Sigmoid colon (tissue), 6 donors: ENCODE measurements at regions not wholly inside any gene's neighbourhood (a gene's known extent, or its start where the extent isn't known, plus 50 kb on each side); places are given as distances from the start of the nearest gene placed in this dataset.

Experiments used
- DNase-seq: peaks from one replicate; pipeline ENCODE4 v3.0.0-alpha.2; 2019
- H3K27ac ChIP-seq, 4 donors: fragments of 200-600 bp; sonication (generic); one replicate each; pipeline ENCODE4 v1.5.1; 2016 to 2019; ENCODE audit warnings: mild to moderate bottlenecking in 1 of 4
- H3K27me3 ChIP-seq, 3 donors: fragments of 200-600 bp; sonication (generic); one replicate each; pipeline ENCODE4 v1.5.1; 2019; ENCODE audit warnings: mild to moderate bottlenecking in 1 of 3
- H3K36me3 ChIP-seq, 4 donors: fragments of 200-600 bp; sonication (generic); one replicate each; pipeline ENCODE4 v1.5.1; 2016 to 2019
- H3K4me1 ChIP-seq, 4 donors: fragments of 200-600 bp; sonication (generic); one replicate each; pipeline ENCODE4 v1.5.1; 2017 to 2019
- H3K4me3 ChIP-seq, 4 donors: fragments of 200-600 bp; sonication (generic); one replicate each; pipeline ENCODE4 v1.5.1; 2017 to 2019; ENCODE audit warnings: mild to moderate bottlenecking in 2 of 4, moderate library complexity in 1 of 4
- H3K9me3 ChIP-seq, 4 donors: fragments of 200-600 bp in 3 of 4; sonication (generic) in 3 of 4; one replicate each; pipeline versions ENCODE4 v1.5.1 to v1.6.1; 2013 to 2019
- EP300 ChIP-seq, 4 donors: sonication (generic); formaldehyde crosslinking; IDR thresholded peaks; one replicate each; pipeline ENCODE4 v1.6.1; 2017; ENCODE audit warnings: antibody characterized with exemption in 4 of 4
- POLR2A ChIP-seq, 2 donors: fragments of 450-650 bp; IDR thresholded peaks; one replicate each; pipeline ENCODE4 v1.6.1; 2016; ENCODE audit warnings: antibody characterized with exemption in 2 of 2, mild to moderate bottlenecking in 2 of 2, moderate library complexity in 2 of 2
- POLR2AphosphoS5 ChIP-seq, 4 donors: sonication (generic); formaldehyde crosslinking; IDR thresholded peaks; one replicate each; pipeline ENCODE4 v1.6.1; 2017; ENCODE audit warnings: antibody characterized with exemption in 4 of 4
- WGBS, 2 donors: extraction: QIAGEN DNeasy Blood & Tissue Kit; methylation state at CpG; one replicate each; pipeline ENCODE4 v1.1.7; 2013; 5-methylcytosine and 5-hydroxymethylcytosine counted together
- intact Hi-C: fragments of 100-400 bp; cut with DNase I; formaldehyde crosslinking; loops from one replicate; pipeline ENCODE4 v1.15.1; 2023
- TF ChIP-seq, protein P1 (sequence below), 4 experiments: fragments of 450-650 bp in 3 of 4; fragments of 200-600 bp in 1 of 4; IDR thresholded peaks; one replicate each; pipeline ENCODE4 v1.5.1; 2016 to 2019; ENCODE audit warnings: antibody characterized with exemption in 4 of 4, mild to moderate bottlenecking in 3 of 4, moderate library complexity in 2 of 4
- donor health status: healthy with polysubstance abuse.
- donor health status: healthy.

DNA sequence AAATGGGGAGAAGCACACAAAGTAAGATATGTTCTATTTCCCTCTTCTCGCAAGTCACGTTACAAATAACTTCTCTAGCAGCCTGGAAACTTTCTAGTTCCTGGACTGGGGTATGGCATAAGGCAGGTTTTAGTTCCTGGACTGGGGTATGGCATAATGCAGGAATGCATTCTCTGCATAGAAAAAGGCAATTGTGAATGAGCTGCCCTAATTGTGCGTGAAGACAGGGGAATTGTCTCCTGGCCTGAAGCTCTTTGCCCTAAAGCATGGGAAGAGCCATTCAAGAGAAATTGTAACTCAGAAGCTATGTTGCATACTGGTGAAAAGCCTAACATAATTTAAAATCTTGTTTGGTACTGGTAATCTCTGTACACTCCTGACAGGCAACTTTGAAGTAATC, 54.3 kb upstream of the CBLB start:
- 94 to 100% methylated on average over 3 of the region's 3 CpGs for WGBS, 2 donors
- intact Hi-C loops = no loop called here
- DNase-seq = no peak
- Histone ChIP-seq H3K27ac (no peak overlapping the region), H3K4me1 (no peaks in the 10 kb centered on the region), H3K4me3 (no peak overlapping the region), H3K27me3 (no peaks in the 10 kb centered on the region), H3K36me3 (no peaks in the 10 kb centered on the region), H3K9me3 (peaks cover 0 to 2% (median 0%) of the 10 kb centered on the region in 4 donors)
- no peak for TF ChIP-seq POLR2A (IDR thresholded peaks at IDR 0.05)
- TF ChIP-seq EP300 (IDR thresholded peaks at IDR 0.05) = no peak
- TF ChIP-seq POLR2AphosphoS5 (IDR thresholded peaks at IDR 0.05) = no peak
- TF ChIP-seq, protein P1, sequence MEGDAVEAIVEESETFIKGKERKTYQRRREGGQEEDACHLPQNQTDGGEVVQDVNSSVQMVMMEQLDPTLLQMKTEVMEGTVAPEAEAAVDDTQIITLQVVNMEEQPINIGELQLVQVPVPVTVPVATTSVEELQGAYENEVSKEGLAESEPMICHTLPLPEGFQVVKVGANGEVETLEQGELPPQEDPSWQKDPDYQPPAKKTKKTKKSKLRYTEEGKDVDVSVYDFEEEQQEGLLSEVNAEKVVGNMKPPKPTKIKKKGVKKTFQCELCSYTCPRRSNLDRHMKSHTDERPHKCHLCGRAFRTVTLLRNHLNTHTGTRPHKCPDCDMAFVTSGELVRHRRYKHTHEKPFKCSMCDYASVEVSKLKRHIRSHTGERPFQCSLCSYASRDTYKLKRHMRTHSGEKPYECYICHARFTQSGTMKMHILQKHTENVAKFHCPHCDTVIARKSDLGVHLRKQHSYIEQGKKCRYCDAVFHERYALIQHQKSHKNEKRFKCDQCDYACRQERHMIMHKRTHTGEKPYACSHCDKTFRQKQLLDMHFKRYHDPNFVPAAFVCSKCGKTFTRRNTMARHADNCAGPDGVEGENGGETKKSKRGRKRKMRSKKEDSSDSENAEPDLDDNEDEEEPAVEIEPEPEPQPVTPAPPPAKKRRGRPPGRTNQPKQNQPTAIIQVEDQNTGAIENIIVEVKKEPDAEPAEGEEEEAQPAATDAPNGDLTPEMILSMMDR (IDR thresholded peaks at IDR 0.05) = no peak

DNA sequence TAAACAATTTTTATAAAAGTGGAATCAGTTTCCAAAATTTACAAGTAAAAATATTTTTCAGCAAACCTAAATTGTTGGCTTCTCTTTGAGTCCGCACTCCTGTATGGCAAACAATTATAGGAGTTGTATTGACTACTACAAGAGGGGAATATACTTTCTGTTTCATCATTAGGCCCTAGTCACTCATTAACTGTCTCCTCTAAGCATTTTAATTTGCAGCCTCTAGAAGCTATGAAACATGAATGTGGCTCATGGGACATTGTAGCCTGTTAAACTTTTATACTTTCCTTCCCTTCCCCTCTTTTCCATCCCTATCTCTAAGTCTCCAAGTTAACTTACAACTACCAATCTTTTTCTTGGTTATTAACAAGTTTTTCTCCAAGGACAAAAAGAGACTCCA, 58.9 kb upstream of the CBLB start:
- no peaks in the 10 kb centered on the region for H3K4me1 ChIP-seq
- TF ChIP-seq, protein P1 (IDR thresholded peaks at IDR 0.05) = no peak
- TF ChIP-seq EP300 (IDR thresholded peaks at IDR 0.05) (no peak), POLR2A (IDR thresholded peaks at IDR 0.05) (no peak), POLR2AphosphoS5 (IDR thresholded peaks at IDR 0.05) (no peak)
- intact Hi-C loops = no loop called here
- no peaks in the 10 kb centered on the region for H3K27me3 ChIP-seq
- H3K9me3 ChIP-seq = no peaks in the 10 kb centered on the region
- no peak overlapping the region for H3K4me3 ChIP-seq
- no peak for DNase-seq
- no peaks in the 10 kb centered on the region for H3K36me3 ChIP-seq
- H3K27ac ChIP-seq = no peak overlapping the region
- WGBS, 2 donors = 91 to 97% methylated on average over 1 of the region's 1 CpG

DNA sequence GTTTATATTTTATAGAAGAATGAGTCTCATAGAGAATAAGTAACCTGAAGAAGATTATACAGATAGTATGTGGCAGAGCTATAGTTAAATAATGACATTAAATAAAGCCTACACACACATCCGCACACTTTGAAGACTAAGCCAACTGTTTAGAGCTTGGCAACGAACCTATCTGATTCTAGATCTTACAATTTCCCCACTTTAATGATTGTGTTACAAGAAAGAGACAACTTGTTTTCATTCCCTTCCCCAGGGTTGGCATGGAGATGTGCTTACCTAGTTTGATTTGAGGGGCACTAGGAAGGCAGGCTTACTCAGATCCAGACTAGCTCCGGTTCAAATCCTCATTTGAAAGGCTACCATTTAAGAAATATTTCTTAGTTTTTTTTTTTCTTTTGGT, 61.9 kb upstream of the CBLB start:
- TF ChIP-seq POLR2AphosphoS5 (IDR thresholded peaks at IDR 0.05) = no peak
- TF ChIP-seq POLR2A (IDR thresholded peaks at IDR 0.05) = no peak
- TF ChIP-seq, protein P1 (IDR thresholded peaks at IDR 0.05) = no peak
- TF ChIP-seq EP300 (IDR thresholded peaks at IDR 0.05) = no peak
- DNase-seq = no peak

DNA sequence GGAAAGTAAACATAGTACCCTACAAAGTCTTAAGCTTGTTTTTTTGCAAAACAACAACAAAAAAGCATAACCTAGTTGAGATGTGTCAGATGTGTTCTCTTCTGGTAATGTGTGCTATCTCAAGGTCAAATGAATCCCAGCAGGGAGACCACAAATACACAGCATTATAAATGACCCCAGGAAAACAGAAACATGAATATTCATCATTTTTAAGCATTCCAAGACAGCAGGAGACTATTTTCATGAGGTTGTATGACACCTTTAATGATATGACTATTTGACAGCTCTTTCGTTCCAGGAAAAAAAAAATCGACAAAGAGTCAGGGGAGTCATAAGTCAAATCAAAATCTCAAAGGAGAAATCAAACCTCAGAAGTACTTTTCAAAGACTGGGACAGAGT, 62.7 kb upstream of the CBLB start:
- WGBS, 2 donors = 83 to 89% methylated on average over 2 of the region's 2 CpGs
- Histone ChIP-seq H3K27me3 (no peaks in the 10 kb centered on the region), H3K9me3 (no peaks in the 10 kb centered on the region), H3K27ac (no peak overlapping the region), H3K4me3 (no peak overlapping the region), H3K36me3 (no peaks in the 10 kb centered on the region), H3K4me1 (no peaks in the 10 kb centered on the region)
- DNase-seq = no peak
- intact Hi-C loops = no loop called here
- TF ChIP-seq, protein P1 (IDR thresholded peaks at IDR 0.05) = no peak
- TF ChIP-seq POLR2A (IDR thresholded peaks at IDR 0.05) (no peak), EP300 (IDR thresholded peaks at IDR 0.05) (no peak)

More for the DNA sequence above, 61.9 kb upstream of the CBLB start:
- intact Hi-C loops = no loop called here
- Histone ChIP-seq H3K27ac (no peak overlapping the region), H3K9me3 (no peaks in the 10 kb centered on the region), H3K27me3 (no peaks in the 10 kb centered on the region), H3K4me3 (no peak overlapping the region), H3K4me1 (no peaks in the 10 kb centered on the region), H3K36me3 (no peaks in the 10 kb centered on the region)
- WGBS, 2 donors = 75 to 82% methylated on average over 3 of the region's 3 CpGs

DNA sequence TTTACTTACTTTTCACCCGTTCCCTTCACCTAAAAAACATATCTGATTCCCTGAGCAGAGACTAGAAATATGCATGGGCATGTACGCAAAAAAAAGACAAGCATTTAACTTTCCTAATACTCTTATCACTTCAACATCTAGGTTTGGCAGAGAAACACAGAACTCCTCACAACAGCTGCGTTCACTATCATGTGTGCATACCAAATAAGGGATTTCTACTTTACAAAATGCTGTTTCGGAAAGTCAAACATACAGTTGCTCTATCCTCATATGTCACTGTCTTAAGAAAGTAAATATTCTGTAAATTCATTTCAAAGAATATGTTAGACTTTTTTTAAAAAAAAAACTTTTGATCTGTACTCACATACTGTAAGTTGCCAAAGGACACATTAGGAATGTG, 65.1 kb upstream of the CBLB start:
- no peak overlapping the region for H3K27ac ChIP-seq
- H3K4me1 ChIP-seq = peaks cover 0 to 14% (median 7%) of the 10 kb centered on the region in 4 donors
- DNase-seq = no peak
- intact Hi-C loops = no loop called here
- no peaks in the 10 kb centered on the region for H3K9me3 ChIP-seq
- TF ChIP-seq EP300 (IDR thresholded peaks at IDR 0.05) = no peak
- no peak for TF ChIP-seq POLR2A (IDR thresholded peaks at IDR 0.05)
- TF ChIP-seq, protein P1 (IDR thresholded peaks at IDR 0.05) = no peak
- no peak for TF ChIP-seq POLR2AphosphoS5 (IDR thresholded peaks at IDR 0.05)
- 79 to 88% methylated on average over 4 of the region's 4 CpGs for WGBS, 2 donors
- no peaks in the 10 kb centered on the region for H3K36me3 ChIP-seq
- H3K4me3 ChIP-seq = no peak overlapping the region
- H3K27me3 ChIP-seq = no peaks in the 10 kb centered on the region
